K562 (cell line): ENCODE measurements at regions not wholly inside any gene's neighbourhood (a gene's known extent, or its start where the extent isn't known, plus 50 kb on each side); places are given as distances from the start of the nearest gene placed in this dataset.

Experiments used
- ATAC-seq: fragments of 200-7000 bp; cut with Tn5 transposase; 3 replicates; pipeline ENCODE4 v1.9.1; 2020; ENCODE audit warnings: moderate library complexity
- BruUV-seq: library from RNA; stranded (reverse); fragments of 400-500 nt; replicated peaks from 2 replicates; lab custom pipeline; 2021; lab: Mats Ljungman, UMichigan
- CTCF ChIA-PET: fragments of 300-600 bp; formaldehyde crosslinking; extraction: SDS; loops from one replicate; lab custom pipeline; 2021; ENCODE audit warnings: low intra/inter-chr PET ratio; lab: Yijun Ruan, JAX
- POLR2A ChIA-PET: fragments of 300-600, 350-650 bp; sonication (Branson Sonifier 250); formaldehyde crosslinking; extraction: SDS; loops from one replicate; lab custom pipeline; 2021; ENCODE audit warnings: antibody characterized with exemption, inconsistent platforms; lab: Yijun Ruan, JAX
- DNase-seq, 4 experiments: peaks; one replicate each; pipeline versions ENCODE4 v3.0.0 to v3.0.0-alpha.2; 2011 to 2018; ENCODE audit warnings: low spot score in 3 of 4, mixed read lengths in 3 of 4; ENCODE audit errors: extremely low read depth in 1 of 4
- FAIRE-seq: peaks from 2 replicates; lab custom pipeline; 2011; peaks lifted over from hg19 to GRCh38; lab: Jason Lieb, UNC
- H2AFZ ChIP-seq: 2 replicates; pipeline ENCODE4 v1.6.0; 2011; ENCODE audit warnings: low read depth, low read length, control low read depth, inconsistent platforms
- H3K27ac ChIP-seq: fragments of 200-600 bp; 3 replicates; pipeline ENCODE4 v1.8.0; 2011; ENCODE audit warnings: low read depth, mild to moderate bottlenecking, control low read depth, inconsistent platforms, low read length, moderate library complexity, mixed read lengths; ENCODE audit errors: extremely low read depth
- H3K27me3 ChIP-seq, 2 experiments: fragments of 300-600 bp in 1 of 2; 2 replicates in 1 of 2; 3 replicates in 1 of 2; pipeline versions ENCODE4 v1.6.0 to v1.8.0; 2011; ENCODE audit warnings: inconsistent platforms in 2 of 2, low read length in 2 of 2, mild to moderate bottlenecking in 1 of 2, mixed read lengths in 1 of 2, moderate library complexity in 1 of 2; ENCODE audit not compliant: control insufficient read depth in 2 of 2, insufficient read depth in 2 of 2
- H3K36me3 ChIP-seq: fragments of 300-600 bp; 3 replicates; pipeline ENCODE4 v1.8.0; 2011; ENCODE audit warnings: mild to moderate bottlenecking, low read length, inconsistent platforms; ENCODE audit not compliant: control insufficient read depth, insufficient read depth
- H3K4me1 ChIP-seq, 2 experiments: fragments of 200-600 bp in 1 of 2; replicated peaks in 1 of 2; 2 replicates in 1 of 2; 3 replicates in 1 of 2; pipeline versions ENCODE4 v1.5.1 to v1.8.0; 2011; ENCODE audit warnings: inconsistent platforms in 2 of 2, low read length in 2 of 2, mild to moderate bottlenecking in 1 of 2, mixed read lengths in 1 of 2, moderate library complexity in 1 of 2; ENCODE audit not compliant: control insufficient read depth in 2 of 2, insufficient read depth in 2 of 2
- H3K4me2 ChIP-seq: 2 replicates; pipeline ENCODE4 v1.6.1; 2011; ENCODE audit warnings: low read length, control low read depth, inconsistent platforms, mixed read lengths; ENCODE audit not compliant: insufficient read depth
- H3K4me3 ChIP-seq: fragments of 200-600 bp; sonication (generic), shearing (Covaris generic); 2 replicates; pipeline ENCODE4 v1.5.1; 2016; ENCODE audit warnings: control low read depth, inconsistent platforms
- H3K79me2 ChIP-seq: fragments of 200-600 bp; 3 replicates; pipeline ENCODE4 v1.8.0; 2011; ENCODE audit warnings: low read length, inconsistent platforms; ENCODE audit not compliant: control insufficient read depth, insufficient read depth
- H3K9ac ChIP-seq, 2 experiments: 2 replicates each; pipeline versions ENCODE4 v1.6.0 to v1.6.1; 2011; ENCODE audit warnings: low read depth in 2 of 2, low read length in 2 of 2, control low read depth in 1 of 2, inconsistent platforms in 1 of 2, mild to moderate bottlenecking in 1 of 2, mixed read lengths in 1 of 2; ENCODE audit not compliant: insufficient read depth in 1 of 2
- H3K9me1 ChIP-seq: one replicate; pipeline ENCODE4 v1.6.0; 2011; ENCODE audit warnings: inconsistent platforms, mild to moderate bottlenecking, low read length, moderate library complexity; ENCODE audit not compliant: control insufficient read depth, insufficient read depth
- H3K9me3 ChIP-seq: replicated peaks from 2 replicates; pipeline ENCODE4 v1.5.1; 2011; ENCODE audit warnings: low read depth, low read length, inconsistent platforms; ENCODE audit not compliant: control insufficient read depth, insufficient read depth
- H4K20me1 ChIP-seq: replicated peaks from 2 replicates; pipeline ENCODE4 v1.6.1; 2011; ENCODE audit warnings: low read length, inconsistent platforms, mixed read lengths; ENCODE audit not compliant: control insufficient read depth, insufficient read depth
- RAD21 ChIP-seq, 2 experiments: fragments of 250-450 bp in 1 of 2; fragments of 450-650 bp in 1 of 2; sonication (Bioruptor Pico) in 1 of 2; formaldehyde crosslinking in 1 of 2; IDR thresholded peaks in 1 of 2; conservative IDR thresholded peaks in 1 of 2; 2 replicates each; pipeline versions ENCODE4 v1.4.0 to v1.8.0; 2020 to 2022; ENCODE audit warnings: mild to moderate bottlenecking in 2 of 2, moderate library complexity in 1 of 2
- TCF3 ChIP-seq: sonication (generic); formaldehyde crosslinking; IDR thresholded peaks from 2 replicates; pipeline ENCODE4 v1.4.0; 2020; ENCODE audit warnings: mild to moderate bottlenecking, missing genetic modification reagents
- ZNF324 ChIP-seq: fragments of 250-450 bp; sonication (Bioruptor Pico); IDR thresholded peaks from 2 replicates; pipeline ENCODE4 v1.4.0; 2020; ENCODE audit warnings: mild to moderate bottlenecking
- ZNF830 ChIP-seq: fragments of 250-450 bp; sonication (Bioruptor Pico); IDR thresholded peaks from 2 replicates; pipeline ENCODE4 v1.5.0; 2021; ENCODE audit warnings: mild to moderate bottlenecking
- WGBS: fragments of 100-300 bp; shearing (Covaris generic); methylation state at CpG from one replicate; pipeline ENCODE4 v1.1.6; 2016; ENCODE audit warnings: low coverage, mixed read lengths; ENCODE audit not compliant: insufficient coverage; ENCODE audit errors: missing lambda C conversion rate; 5-methylcytosine and 5-hydroxymethylcytosine counted together
- in situ Hi-C: fragments of 300-500 bp; cut with MboI; formaldehyde crosslinking; loops from 4 replicates; pipeline ENCODE4 v1.15.0; 2018; ENCODE audit warnings: inconsistent platforms, mixed read lengths
- intact Hi-C: fragments of 100-400 bp; cut with micrococcal nuclease; formaldehyde crosslinking; loops from 2 replicates; pipeline ENCODE4 v1.14.2; 2022
- TF ChIP-seq, protein P1 (sequence below), 2 experiments: fragments of 450-650 bp; formaldehyde crosslinking in 1 of 2; IDR thresholded peaks; 2 replicates each; pipeline versions ENCODE4 v1.4.0 to v1.6.1; 2014 to 2020; ENCODE audit warnings: mild to moderate bottlenecking in 2 of 2, borderline replicate concordance in 1 of 2, low read depth in 1 of 2
- TF ChIP-seq, protein P2 (sequence below), 3 experiments: IDR thresholded peaks in 2 of 3; conservative IDR thresholded peaks in 1 of 3; 2 replicates each; pipeline ENCODE4 v1.5.1; 2011 to 2012; ENCODE audit warnings: low read length in 3 of 3, mild to moderate bottlenecking in 3 of 3, control low read depth in 2 of 3, improper control_type of control experiment in 1 of 3, inconsistent platforms in 1 of 3, low read depth in 1 of 3, mixed read lengths in 1 of 3, moderate library complexity in 1 of 3; ENCODE audit not compliant: insufficient read depth in 2 of 3

DNA sequence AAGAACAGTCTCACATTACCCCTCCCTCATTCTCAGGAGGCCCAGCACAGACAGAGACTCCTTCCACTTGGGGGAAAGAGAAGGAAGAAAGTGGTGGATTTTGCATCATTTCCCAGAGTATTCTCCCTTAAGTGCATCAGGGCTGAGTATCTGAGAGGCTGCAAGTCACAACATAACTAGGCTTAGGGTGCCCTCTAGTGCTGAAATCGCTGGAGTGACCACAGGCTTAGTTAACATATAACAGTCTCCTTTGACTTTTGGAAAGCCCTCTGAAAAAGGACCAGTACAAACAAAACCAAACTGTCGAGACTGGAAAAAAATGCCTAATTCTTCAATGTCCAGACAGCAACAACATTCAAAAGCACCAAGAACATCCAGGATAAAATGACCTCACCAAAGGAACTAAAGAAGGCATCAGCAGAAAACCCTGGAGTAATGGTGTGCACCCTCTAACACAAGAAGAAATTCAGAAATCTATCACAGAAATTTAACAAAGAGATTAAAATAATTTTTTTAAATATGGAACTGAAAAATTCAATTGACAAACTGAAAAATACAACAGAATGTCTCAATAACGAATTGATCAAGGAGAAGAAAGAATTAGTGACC, 412.3 kb downstream of the RPS29 start:
- in situ Hi-C loops, result no loop called here

More for the DNA sequence above, 412.3 kb downstream of the RPS29 start:
- H3K9me1 ChIP-seq, result no peaks in the 10 kb centered on the region
- CTCF ChIA-PET, result interaction anchor here (0.6 kb wide), 1 partner anchor 1257 kb away, joined by 3 read pairs; no protein-coding TSS in a partner anchor
- H3K9ac ChIP-seq, result no peak overlapping the region
- no peaks in the 10 kb centered on the region; the same call in 1 of the 2 replicates for H3K9me3 ChIP-seq
- peak; percentile 12 to 45 (median 18) for DNase-seq
- POLR2A ChIA-PET, result no interaction called here
- no peaks in the 10 kb centered on the region for H3K27me3 ChIP-seq
- no peaks in the 10 kb centered on the region for H3K4me1 ChIP-seq
- TF ChIP-seq ZNF830 (CRISPR knock-in tag) (no peak), RAD21 (CRISPR knock-in tag; conservative IDR thresholded peaks at IDR 0.05 in 1 of 2, IDR thresholded peaks at IDR 0.05 in 1 of 2) (peak; percentile 31 to 61), TCF3 (CRISPR knock-in tag) (no peak), ZNF324 (CRISPR knock-in tag) (no peak)
- TF ChIP-seq, protein P1, sequence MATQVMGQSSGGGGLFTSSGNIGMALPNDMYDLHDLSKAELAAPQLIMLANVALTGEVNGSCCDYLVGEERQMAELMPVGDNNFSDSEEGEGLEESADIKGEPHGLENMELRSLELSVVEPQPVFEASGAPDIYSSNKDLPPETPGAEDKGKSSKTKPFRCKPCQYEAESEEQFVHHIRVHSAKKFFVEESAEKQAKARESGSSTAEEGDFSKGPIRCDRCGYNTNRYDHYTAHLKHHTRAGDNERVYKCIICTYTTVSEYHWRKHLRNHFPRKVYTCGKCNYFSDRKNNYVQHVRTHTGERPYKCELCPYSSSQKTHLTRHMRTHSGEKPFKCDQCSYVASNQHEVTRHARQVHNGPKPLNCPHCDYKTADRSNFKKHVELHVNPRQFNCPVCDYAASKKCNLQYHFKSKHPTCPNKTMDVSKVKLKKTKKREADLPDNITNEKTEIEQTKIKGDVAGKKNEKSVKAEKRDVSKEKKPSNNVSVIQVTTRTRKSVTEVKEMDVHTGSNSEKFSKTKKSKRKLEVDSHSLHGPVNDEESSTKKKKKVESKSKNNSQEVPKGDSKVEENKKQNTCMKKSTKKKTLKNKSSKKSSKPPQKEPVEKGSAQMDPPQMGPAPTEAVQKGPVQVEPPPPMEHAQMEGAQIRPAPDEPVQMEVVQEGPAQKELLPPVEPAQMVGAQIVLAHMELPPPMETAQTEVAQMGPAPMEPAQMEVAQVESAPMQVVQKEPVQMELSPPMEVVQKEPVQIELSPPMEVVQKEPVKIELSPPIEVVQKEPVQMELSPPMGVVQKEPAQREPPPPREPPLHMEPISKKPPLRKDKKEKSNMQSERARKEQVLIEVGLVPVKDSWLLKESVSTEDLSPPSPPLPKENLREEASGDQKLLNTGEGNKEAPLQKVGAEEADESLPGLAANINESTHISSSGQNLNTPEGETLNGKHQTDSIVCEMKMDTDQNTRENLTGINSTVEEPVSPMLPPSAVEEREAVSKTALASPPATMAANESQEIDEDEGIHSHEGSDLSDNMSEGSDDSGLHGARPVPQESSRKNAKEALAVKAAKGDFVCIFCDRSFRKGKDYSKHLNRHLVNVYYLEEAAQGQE (IDR thresholded peaks at IDR 0.05; ENCODE audit: borderline replicate concordance), result peak; percentile 25; the same call in 1 of the 2 replicates
- TF ChIP-seq, protein P1 (CRISPR knock-in tag; IDR thresholded peaks at IDR 0.05; ENCODE audit: low read depth), result no peak
- TF ChIP-seq, protein P2, sequence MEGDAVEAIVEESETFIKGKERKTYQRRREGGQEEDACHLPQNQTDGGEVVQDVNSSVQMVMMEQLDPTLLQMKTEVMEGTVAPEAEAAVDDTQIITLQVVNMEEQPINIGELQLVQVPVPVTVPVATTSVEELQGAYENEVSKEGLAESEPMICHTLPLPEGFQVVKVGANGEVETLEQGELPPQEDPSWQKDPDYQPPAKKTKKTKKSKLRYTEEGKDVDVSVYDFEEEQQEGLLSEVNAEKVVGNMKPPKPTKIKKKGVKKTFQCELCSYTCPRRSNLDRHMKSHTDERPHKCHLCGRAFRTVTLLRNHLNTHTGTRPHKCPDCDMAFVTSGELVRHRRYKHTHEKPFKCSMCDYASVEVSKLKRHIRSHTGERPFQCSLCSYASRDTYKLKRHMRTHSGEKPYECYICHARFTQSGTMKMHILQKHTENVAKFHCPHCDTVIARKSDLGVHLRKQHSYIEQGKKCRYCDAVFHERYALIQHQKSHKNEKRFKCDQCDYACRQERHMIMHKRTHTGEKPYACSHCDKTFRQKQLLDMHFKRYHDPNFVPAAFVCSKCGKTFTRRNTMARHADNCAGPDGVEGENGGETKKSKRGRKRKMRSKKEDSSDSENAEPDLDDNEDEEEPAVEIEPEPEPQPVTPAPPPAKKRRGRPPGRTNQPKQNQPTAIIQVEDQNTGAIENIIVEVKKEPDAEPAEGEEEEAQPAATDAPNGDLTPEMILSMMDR (IDR thresholded peaks at IDR 0.05 in 2 of 3, conservative IDR thresholded peaks at IDR 0.05 in 1 of 3; ENCODE audit: insufficient read depth in 2 of 3, low read depth in 1 of 3, low read length in 3 of 3), result peak; percentile 18 to 37 (median 36); a peak in 3 of 6 replicates
- no peak overlapping the region for H3K4me2 ChIP-seq
- no peak overlapping the region for H3K27ac ChIP-seq
- intact Hi-C loops, result no loop called here
- no peaks in the 10 kb centered on the region for H4K20me1 ChIP-seq
- 0% methylated on average over 3 of the region's 3 CpGs for WGBS
- H3K36me3 ChIP-seq, result no peaks in the 10 kb centered on the region
- no TSS peak for BruUV-seq
- no peak overlapping the region for H2AFZ ChIP-seq
- ATAC-seq, result peak; percentile 71
- H3K79me2 ChIP-seq, result no peaks in the 10 kb centered on the region
- FAIRE-seq, result no peak
- no peak overlapping the region for H3K4me3 ChIP-seq
